T-helper 2 cell treated with Interferon-gamma antibody and Interleukin-4, amounts not matched to agents 5 μg/mL and 100 μg/mL, for 36 hours (primary cell): ENCODE measurements at regions not wholly inside any gene's neighbourhood (a gene's known extent, or its start where the extent isn't known, plus 50 kb on each side); places are given as distances from the start of the nearest gene placed in this dataset.
"Not testable (repeated sequence)": the region's sequence is repeated elsewhere in the genome, so short reads cannot be mapped to it uniquely, and the experiment has no call there.

ENCODE experiments used
- DNase-seq: peaks from one replicate; pipeline ENCODE4 v3.0.0; 2021; ENCODE audit warnings: low spot score
- H3K27ac Mint-ChIP-seq: one replicate; pipeline ENCODE4 v1.8.0; 2021; ENCODE audit warnings: mild to moderate bottlenecking, mixed read lengths
- H3K27me3 Mint-ChIP-seq: one replicate; pipeline ENCODE4 v1.8.0; 2021; ENCODE audit warnings: low read depth, mixed read lengths
- H3K36me3 Mint-ChIP-seq: one replicate; pipeline ENCODE4 v1.8.0; 2021; ENCODE audit warnings: low read depth, mixed read lengths
- H3K4me1 Mint-ChIP-seq: one replicate; pipeline ENCODE4 v1.8.0; 2021; ENCODE audit warnings: low read depth, mixed read lengths
- H3K4me3 Mint-ChIP-seq: one replicate; pipeline ENCODE4 v1.8.0; 2022; ENCODE audit warnings: mild to moderate bottlenecking, moderate library complexity, mixed read lengths
- H3K9me3 Mint-ChIP-seq: one replicate; pipeline ENCODE4 v1.8.0; 2021; ENCODE audit warnings: mixed read lengths

DNA sequence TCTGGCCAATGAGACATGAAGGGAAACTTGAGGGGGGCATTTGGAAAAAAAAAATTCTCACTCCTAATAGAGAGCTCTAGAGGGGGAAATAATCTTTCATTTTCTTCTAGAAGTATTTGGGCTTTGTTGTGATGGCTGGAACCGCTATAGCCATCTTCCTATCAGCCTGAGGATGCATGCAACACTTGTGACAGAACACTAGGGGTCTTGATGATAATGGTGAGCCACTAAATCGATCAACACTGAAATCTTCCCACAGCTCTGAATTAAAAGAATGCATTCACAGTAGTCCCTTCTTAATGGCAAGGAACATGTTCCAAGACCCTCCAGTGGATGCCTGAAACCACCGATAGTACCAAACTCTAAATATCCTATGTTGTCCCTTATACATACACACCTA, 325.3 kb downstream of the LNPK start:
- no peak overlapping the region for H3K27ac Mint-ChIP-seq
- no peaks in the 10 kb centered on the region for H3K9me3 Mint-ChIP-seq
- no peaks in the 10 kb centered on the region for H3K27me3 Mint-ChIP-seq
- DNase-seq = no peak
- H3K4me1 Mint-ChIP-seq = no peaks in the 10 kb centered on the region
- no peak overlapping the region for H3K4me3 Mint-ChIP-seq
- H3K36me3 Mint-ChIP-seq = no peaks in the 10 kb centered on the region

DNA sequence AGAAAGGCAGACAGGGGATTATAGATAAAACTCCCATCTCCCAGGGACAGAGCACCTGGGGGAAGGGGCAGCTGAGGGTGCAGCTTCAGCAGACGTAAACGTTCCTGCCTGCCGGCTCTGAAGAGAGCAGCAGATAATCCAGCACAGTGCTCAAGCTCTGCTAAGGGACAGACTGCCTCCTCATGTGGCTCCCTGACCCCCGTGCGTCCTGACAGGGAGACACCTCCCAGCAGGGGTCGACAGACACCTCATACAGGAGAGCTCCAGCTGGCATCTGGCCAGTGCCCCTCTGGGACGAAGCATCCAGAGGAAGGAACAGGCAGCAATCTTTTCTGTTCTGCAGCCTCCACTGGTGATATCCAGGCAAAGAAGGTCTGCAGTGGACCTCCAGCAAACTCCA, 333.3 kb downstream of the LNPK start:
- H3K9me3 Mint-ChIP-seq, H3K27me3 Mint-ChIP-seq, DNase-seq, H3K36me3 Mint-ChIP-seq, H3K27ac Mint-ChIP-seq, H3K4me1 Mint-ChIP-seq, H3K4me3 Mint-ChIP-seq: not testable (repeated sequence)

DNA sequence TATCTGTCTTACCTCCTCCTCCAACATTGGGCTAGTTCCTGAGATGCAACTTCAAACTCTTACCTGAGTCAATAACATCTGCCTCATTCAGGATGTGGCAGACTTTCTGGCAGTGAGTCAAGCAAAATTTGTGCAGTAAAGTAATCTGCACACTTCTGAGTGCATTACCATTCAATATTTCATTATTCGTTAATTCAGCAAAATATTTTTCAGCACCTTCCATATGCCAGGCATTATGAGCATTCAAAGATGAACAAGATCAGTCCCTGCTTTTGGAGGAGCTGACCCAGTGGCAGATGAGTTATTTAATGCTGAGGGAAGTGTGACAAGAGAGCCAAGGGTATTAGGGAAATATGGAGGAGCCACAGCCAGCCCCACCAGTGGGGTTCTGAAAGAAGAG, 339.7 kb downstream of the LNPK start:
- DNase-seq = no peak
- Mint-ChIP-seq H3K4me3 (no peak overlapping the region), H3K9me3 (no peaks in the 10 kb centered on the region), H3K4me1 (no peaks in the 10 kb centered on the region), H3K27me3 (peaks cover 6% of the 10 kb centered on the region), H3K27ac (no peak overlapping the region), H3K36me3 (no peaks in the 10 kb centered on the region)

DNA sequence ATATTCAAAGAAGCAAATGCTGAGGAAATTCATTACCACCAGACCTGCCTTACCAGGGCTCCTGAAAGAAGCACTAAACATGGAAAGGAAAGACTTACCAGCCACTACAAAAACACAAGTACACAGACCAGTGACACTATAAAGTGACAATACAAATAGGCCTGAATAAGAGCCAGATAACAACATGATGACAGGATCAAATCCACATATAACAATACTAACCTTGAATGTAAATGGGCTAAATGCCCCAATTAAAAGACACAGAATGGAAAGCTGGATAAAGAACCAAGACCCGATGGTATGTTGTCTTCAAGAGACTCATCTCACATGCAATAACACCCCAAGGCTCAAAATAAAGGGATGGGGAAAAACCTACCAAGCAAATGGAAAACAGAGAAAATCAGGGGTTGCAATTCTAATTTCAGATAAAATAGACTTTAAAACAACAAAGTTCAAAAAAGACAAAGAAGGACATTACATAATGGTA, 353.4 kb downstream of the LNPK start:
- H3K27me3 Mint-ChIP-seq = no peaks in the 10 kb centered on the region
- H3K27ac Mint-ChIP-seq = no peak overlapping the region
- DNase-seq = no peak
- peaks cover 3% of the 10 kb centered on the region for H3K9me3 Mint-ChIP-seq
- no peak overlapping the region for H3K4me3 Mint-ChIP-seq
- H3K36me3 Mint-ChIP-seq = no peaks in the 10 kb centered on the region
- H3K4me1 Mint-ChIP-seq = no peaks in the 10 kb centered on the region

DNA sequence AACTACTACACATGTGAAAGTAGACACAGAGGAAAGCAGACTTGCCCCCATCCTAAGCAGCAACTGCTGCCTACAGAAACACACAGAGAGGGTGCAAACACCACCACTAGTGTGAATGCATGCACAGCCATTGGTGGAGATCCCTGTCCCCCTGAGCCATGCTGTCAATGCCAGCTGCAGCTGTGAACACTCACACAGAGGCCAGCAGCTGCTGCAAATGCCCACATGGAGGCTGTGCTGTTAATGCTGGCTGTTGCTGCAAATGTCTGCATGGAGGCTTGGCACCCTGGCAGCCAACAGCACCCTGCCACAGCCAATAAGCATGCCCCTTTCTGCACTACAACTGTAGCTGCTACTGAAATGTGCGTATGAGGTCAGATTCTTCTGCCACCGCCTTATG, 355.0 kb downstream of the LNPK start:
- no peak overlapping the region for H3K4me3 Mint-ChIP-seq
- peaks cover 3% of the 10 kb centered on the region for H3K9me3 Mint-ChIP-seq
- H3K4me1 Mint-ChIP-seq = no peaks in the 10 kb centered on the region
- H3K27me3 Mint-ChIP-seq = no peaks in the 10 kb centered on the region
- DNase-seq = no peak
- no peak overlapping the region for H3K27ac Mint-ChIP-seq
- no peaks in the 10 kb centered on the region for H3K36me3 Mint-ChIP-seq

DNA sequence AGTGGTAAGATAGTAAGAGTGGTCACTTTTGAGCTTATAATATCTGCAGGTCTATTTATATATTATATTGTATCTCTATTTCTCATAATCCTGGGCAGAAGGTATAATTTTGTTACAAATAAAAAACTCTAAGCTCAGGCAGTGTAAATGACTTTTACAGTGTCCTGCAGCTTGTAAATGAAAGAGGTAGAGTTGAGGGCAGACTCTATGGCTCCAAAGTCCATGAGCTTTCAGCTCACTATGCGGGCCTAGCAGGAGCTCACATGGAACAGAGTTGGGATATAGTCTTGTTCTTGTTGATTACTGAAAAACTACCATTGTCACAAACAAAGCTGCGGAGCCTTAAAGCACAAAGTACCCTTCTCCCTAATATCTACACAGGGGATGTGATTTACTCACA, 361.4 kb downstream of the LNPK start:
- peaks cover 3% of the 10 kb centered on the region for H3K27me3 Mint-ChIP-seq
- H3K27ac Mint-ChIP-seq = no peak overlapping the region
- no peaks in the 10 kb centered on the region for H3K36me3 Mint-ChIP-seq
- no peaks in the 10 kb centered on the region for H3K4me1 Mint-ChIP-seq
- H3K9me3 Mint-ChIP-seq = no peaks in the 10 kb centered on the region
- no peak for DNase-seq
- no peak overlapping the region for H3K4me3 Mint-ChIP-seq

DNA sequence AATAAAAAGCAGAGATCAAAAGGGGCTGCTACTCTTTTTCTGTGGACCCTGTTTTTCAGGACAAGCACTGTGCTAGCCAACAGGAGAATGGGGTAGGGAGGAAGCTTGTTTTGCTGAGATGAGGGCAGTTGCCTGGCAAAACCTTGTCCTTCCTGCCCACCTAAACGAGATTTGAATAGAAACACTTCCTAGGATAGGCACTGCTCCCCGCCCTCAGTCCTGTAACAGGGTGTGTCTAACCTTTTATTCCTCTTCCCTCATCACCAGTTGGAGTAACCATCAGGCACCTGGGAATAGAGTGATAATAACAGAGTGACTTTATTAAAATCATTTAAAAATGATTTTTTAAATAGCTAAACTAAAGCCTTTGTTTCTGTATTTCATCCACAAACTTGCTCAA, 368.8 kb downstream of the LNPK start:
- DNase-seq = no peak
- no peaks in the 10 kb centered on the region for H3K4me1 Mint-ChIP-seq
- H3K36me3 Mint-ChIP-seq = no peaks in the 10 kb centered on the region
- H3K27ac Mint-ChIP-seq = no peak overlapping the region
- peaks cover 2% of the 10 kb centered on the region for H3K27me3 Mint-ChIP-seq
- no peak overlapping the region for H3K4me3 Mint-ChIP-seq
- no peaks in the 10 kb centered on the region for H3K9me3 Mint-ChIP-seq

DNA sequence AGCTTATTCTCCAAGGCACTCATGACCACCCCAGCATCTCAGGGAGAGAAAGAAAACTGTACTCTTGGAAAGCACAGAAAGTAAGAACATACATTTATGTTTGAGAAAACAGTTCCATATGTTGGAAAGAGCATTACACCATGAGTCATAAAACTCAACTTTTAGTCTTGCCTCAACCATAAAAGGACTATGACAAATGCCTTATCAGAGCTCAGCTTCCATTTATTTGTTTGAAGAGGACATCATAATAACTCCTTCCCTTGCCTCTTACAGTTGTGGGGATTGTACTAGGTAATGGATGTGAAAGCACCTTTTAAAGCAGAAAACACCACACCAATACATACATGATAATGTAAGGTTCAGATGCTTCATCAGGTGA, 370.8 kb downstream of the LNPK start:
- no peak for DNase-seq

DNA sequence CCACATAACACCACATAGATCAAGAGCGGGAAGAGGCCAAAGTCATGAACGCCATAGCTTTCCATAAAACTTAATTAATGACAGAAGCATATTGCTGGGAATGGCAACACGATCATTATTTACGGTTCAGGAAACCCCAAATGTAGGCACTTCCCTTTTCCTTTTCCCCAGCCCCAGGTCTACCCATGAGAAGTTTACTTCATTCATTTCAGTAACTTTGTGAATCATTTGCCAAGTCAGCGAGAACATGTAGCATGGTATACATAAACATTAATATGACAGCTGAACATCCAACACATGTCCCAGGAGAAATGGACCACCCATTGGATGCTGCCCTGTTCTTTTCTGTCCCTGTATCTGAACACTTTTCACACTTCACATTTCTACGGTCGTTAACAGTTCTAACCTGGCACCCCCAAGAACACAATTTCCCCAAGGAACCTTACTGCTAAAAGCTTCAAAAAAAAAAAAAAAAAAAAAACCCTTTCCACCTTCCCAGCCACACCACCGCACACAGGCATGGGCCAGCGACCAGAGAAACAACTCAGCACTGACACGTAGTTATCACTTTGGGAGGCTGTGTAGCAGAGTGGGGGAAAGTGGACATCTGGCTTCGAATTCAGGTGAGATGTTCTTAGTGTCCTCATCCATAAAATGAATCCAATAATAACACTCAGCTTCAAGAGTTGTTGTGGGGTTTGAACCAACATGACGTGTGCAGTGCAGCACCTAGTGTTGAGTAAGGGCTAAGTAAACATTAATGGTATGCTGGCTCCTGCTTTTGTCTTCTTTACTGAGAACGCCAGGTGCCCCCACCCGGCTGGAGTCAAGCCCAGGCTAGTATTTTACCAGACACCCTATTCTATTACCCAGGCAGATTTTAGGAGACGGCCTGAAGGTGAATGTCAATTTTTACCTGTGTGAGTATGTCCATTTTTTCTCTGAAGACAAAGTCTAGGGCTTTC, 371.5 kb downstream of the LNPK start:
- no peaks in the 10 kb centered on the region for H3K36me3 Mint-ChIP-seq
- H3K4me3 Mint-ChIP-seq = no peak overlapping the region
- no peaks in the 10 kb centered on the region for H3K27me3 Mint-ChIP-seq
- no peaks in the 10 kb centered on the region for H3K9me3 Mint-ChIP-seq
- no peak overlapping the region for H3K27ac Mint-ChIP-seq
- no peak for DNase-seq
- H3K4me1 Mint-ChIP-seq = no peaks in the 10 kb centered on the region

More for the DNA sequence above, 370.8 kb downstream of the LNPK start:
- Mint-ChIP-seq H3K36me3 (no peaks in the 10 kb centered on the region), H3K27me3 (peaks cover 2% of the 10 kb centered on the region), H3K9me3 (no peaks in the 10 kb centered on the region), H3K4me1 (no peaks in the 10 kb centered on the region), H3K4me3 (no peak overlapping the region), H3K27ac (no peak overlapping the region)

DNA sequence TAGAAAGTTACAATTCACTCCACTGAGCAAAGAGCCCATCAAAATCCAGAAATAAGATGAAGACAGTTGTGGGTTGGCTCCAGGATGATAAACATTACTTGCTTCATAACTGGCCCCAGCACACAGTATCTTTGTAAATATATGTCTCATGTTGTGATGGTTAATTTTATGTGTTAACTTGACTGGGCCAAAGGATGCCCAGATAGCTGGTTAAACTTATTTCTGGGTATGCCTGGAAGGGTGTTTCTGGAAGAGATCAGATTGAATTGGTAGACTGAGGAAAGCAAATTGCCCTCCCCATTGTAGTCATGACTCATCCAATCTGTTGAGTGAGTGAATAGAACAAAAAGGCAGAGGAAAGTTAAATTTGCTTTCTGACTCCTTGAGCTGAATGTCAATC, 373.8 kb downstream of the LNPK start:
- H3K36me3 Mint-ChIP-seq = no peaks in the 10 kb centered on the region
- no peak overlapping the region for H3K4me3 Mint-ChIP-seq
- DNase-seq = no peak
- no peaks in the 10 kb centered on the region for H3K4me1 Mint-ChIP-seq
- H3K9me3 Mint-ChIP-seq = no peaks in the 10 kb centered on the region
- H3K27ac Mint-ChIP-seq = no peak overlapping the region
- H3K27me3 Mint-ChIP-seq = no peaks in the 10 kb centered on the region

DNA sequence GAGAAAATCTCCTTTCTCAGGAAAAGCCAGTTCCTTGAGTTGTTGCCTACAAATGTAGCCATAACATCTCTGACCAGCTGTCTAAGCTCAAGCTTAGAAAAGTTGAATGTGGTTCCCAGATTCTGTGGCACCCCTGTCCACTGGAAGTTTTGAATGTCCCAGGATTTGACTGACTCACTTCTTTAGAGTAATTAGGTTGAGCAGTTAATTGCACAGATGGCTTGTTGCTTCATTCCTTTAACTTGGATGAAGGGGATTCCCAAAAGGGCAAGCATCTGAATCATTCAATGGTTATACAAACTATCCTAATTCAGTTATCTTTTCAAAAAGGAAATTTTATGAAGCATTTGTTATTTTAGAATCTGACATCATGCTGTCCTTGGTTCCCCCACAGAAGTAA, 374.7 kb downstream of the LNPK start:
- Mint-ChIP-seq H3K27me3 (no peaks in the 10 kb centered on the region), H3K4me3 (no peak overlapping the region), H3K27ac (no peak overlapping the region), H3K4me1 (no peaks in the 10 kb centered on the region), H3K9me3 (no peaks in the 10 kb centered on the region), H3K36me3 (no peaks in the 10 kb centered on the region)
- no peak for DNase-seq

DNA sequence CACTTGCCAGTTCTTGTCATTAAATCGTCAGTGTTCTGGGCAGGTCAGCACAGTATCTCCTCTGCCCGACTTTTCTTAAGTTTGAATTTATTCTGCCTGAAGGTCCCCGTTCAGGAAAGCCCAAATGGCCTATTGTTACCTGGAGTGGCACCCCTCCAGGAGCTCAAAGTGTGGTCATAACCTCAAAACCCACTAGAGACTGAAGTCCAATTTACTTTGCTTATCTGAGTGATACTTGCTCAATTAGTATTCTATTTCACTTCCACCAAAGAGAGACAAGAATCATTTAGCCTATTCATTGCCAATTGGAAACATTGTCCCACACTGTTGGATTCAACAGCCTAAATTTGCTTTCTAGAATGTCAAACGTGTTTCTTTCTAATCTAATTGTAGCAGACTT, 375.3 kb downstream of the LNPK start:
- H3K4me3 Mint-ChIP-seq = no peak overlapping the region
- H3K27me3 Mint-ChIP-seq = no peaks in the 10 kb centered on the region
- no peaks in the 10 kb centered on the region for H3K9me3 Mint-ChIP-seq
- DNase-seq = no peak
- H3K27ac Mint-ChIP-seq = no peak overlapping the region
- H3K4me1 Mint-ChIP-seq = no peaks in the 10 kb centered on the region
- no peaks in the 10 kb centered on the region for H3K36me3 Mint-ChIP-seq

DNA sequence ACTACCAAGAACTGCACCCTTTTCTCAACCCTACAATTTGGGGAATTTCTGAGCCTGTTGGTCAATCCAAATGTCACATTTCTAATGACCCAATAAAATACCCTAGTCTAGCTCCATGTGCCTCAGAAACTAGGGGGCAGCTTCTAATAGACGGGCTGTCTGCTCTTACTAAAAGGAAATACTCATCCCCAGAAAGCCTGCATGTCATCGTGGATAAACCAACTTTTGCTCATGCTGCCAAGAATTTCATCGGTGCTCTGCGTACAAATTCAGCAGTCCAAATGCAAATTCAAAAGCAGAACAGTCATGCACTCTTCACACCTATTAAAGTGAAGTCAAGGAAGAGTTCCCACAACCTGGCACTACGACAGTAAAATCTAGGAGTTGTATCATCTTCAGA, 377.3 kb downstream of the LNPK start:
- Mint-ChIP-seq H3K36me3 (no peaks in the 10 kb centered on the region), H3K4me1 (no peaks in the 10 kb centered on the region), H3K9me3 (no peaks in the 10 kb centered on the region), H3K4me3 (no peak overlapping the region), H3K27me3 (no peaks in the 10 kb centered on the region), H3K27ac (no peak overlapping the region)
- DNase-seq = no peak

DNA sequence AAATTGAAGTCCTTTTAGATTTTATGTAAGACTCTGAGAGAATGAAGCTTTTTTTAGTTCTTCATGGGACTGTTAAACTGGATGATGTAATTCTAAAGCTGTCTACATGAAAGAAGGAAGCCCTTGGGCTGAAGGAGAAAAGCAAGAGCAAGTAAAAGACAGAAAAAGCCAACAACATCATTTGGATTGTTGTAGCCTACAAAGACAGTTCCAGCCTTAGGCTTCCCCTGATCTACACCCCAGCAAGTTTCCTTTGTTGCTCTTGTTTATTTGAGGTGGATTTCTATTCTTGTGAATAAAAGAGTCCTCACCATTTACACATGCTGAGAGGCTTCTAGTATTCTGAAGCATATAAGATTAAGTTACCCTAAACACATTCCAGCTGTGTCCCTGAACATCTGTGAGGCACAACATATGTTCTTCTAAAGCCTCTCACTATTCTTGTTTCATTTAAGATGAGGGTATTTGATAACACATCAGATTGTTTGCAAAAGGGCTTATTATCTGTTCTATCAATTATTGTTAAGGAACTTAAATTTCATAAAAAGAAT, 377.8 kb downstream of the LNPK start:
- no peaks in the 10 kb centered on the region for H3K36me3 Mint-ChIP-seq
- no peak overlapping the region for H3K27ac Mint-ChIP-seq
- no peak for DNase-seq
- H3K4me1 Mint-ChIP-seq = no peaks in the 10 kb centered on the region
- H3K9me3 Mint-ChIP-seq = no peaks in the 10 kb centered on the region
- H3K4me3 Mint-ChIP-seq = no peak overlapping the region
- H3K27me3 Mint-ChIP-seq = no peaks in the 10 kb centered on the region
